NCI-H1092 (cell line): ENCODE measurements at regions not wholly inside any gene's neighbourhood (a gene's known extent, or its start where the extent isn't known, plus 50 kb on each side); places are given as distances from the start of the nearest gene placed in this dataset.

Source experiments
- DNase-seq: peaks from one replicate; lab custom pipeline; 2025; lab: John Stamatoyannopoulos, UW

DNA sequence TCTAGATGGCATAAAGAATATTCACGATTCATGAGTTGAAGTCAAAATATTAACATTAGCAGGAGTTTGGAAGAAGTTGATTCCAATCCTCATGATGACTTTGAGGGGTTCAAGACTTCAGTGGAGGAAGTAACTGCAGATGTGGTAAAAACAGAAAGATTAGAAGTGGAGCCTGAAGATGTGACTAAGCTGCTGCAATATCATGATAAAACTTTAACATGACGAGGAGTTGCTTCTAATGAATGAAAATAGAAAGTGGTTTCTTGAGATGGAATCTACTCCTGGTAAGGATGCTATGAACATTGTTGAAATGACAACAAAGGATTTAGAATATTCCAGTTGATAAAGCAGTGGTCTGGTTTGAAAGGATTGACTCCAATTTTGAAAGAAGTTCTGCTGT lies 70.1 kb upstream of the TMLHE start:
- DNase-seq, result no peak

DNA sequence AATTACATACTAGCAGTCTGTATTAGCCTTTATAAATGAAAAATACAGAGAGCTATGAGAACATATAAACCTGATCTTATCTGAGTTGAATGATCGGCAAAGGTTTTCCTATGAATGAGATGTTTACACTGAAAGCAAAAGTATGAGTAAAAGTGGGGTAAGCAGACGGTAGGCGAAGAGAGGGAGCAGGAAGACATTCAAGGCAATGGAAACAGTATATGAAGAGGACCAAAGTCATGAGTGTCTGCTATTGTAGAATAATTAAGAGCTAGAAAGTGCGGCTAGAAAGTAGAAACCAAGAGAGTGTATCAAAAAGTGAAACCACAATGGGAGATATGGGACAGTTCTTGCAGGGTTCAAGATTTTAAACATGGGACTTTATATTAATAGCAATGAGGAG lies 67.0 kb upstream of the TMLHE start:
- DNase-seq, result no peak

DNA sequence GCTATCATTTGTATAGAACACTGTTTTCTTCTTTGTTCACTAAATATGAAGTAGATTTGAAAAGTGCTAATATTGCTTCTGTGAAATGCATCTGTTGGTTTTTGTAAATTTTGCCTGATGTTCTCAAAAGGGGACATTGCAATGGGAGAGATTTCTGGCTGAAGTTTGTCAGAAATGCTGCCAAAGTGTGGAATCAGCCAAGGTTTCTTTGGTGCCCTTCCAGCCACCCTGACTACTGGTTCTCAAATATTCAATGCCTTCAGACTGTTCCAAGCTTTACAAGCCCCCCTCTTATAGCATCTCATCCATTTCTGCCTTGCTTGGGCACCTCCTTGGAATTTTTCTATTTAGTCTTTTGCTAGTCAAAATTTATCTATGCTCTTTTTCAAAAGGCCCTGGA lies 60.6 kb upstream of the TMLHE start:
- no peak for DNase-seq

DNA sequence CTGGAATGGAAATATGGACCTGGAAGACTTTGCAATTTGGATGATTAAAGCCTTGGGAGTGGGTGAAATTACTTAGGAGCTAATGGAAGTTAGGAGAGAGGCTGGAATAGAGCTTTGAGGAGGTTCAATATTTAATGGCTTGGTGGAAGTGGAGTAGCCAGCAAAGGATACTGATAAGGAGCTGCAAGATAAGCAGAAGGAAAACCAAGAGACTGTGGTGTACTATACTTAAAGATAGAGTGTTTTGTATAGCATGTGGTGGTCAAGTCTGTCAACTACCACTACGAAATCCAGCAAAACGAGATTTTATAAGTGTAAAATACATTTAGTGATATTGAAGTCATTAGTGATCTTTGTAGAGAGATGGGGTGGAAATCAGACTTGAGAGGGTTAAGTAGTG lies 54.0 kb upstream of the TMLHE start:
- DNase-seq, result no peak
